Endothelial cell of umbilical vein (primary cell): ENCODE measurements at regions not wholly inside any gene's neighbourhood (a gene's known extent, or its start where the extent isn't known, plus 50 kb on each side); places are given as distances from the start of the nearest gene placed in this dataset.

ENCODE experiments used
- BruUV-seq: library from RNA; stranded (reverse); fragments of 400-500 nt; replicated peaks from 2 replicates; lab custom pipeline; 2021; lab: Mats Ljungman, UMichigan
- CTCF ChIA-PET: fragments of 300-600, 350-600 bp; sonication (Branson Sonifier 250); formaldehyde crosslinking; loops from one replicate; lab custom pipeline; 2021; ENCODE audit warnings: antibody characterized with exemption, inconsistent platforms; lab: Charles Lee
- POLR2A ChIA-PET: fragments of 300-600, 350-600 bp; sonication (Branson Sonifier 250); formaldehyde crosslinking; loops from one replicate; lab custom pipeline; 2021; ENCODE audit warnings: antibody characterized with exemption, inconsistent platforms; lab: Charles Lee
- DNase-seq: peaks from one replicate; pipeline ENCODE4 v3.0.0-alpha.2; 2011; ENCODE audit warnings: low read depth, low spot score
- FAIRE-seq: peaks from 2 replicates; lab custom pipeline; 2011; peaks lifted over from hg19 to GRCh38; lab: Jason Lieb, UNC
- H2AFZ ChIP-seq: 2 replicates; pipeline ENCODE4 v1.6.0; 2012; ENCODE audit warnings: low read depth, low read length, control low read depth, inconsistent platforms
- H3K27ac ChIP-seq: 2 replicates; pipeline ENCODE4 v1.5.1; 2011; ENCODE audit warnings: low read depth, mild to moderate bottlenecking, control low read depth, low read length, moderate library complexity; ENCODE audit not compliant: insufficient read depth
- H3K27me3 ChIP-seq, 2 experiments: 2 replicates each; pipeline versions ENCODE4 v1.6.0 to v1.6.1; 2011; ENCODE audit warnings: low read length in 2 of 2, mixed read lengths in 1 of 2; ENCODE audit not compliant: control insufficient read depth in 2 of 2, insufficient read depth in 2 of 2
- H3K36me3 ChIP-seq, 2 experiments: 2 replicates in 1 of 2; 3 replicates in 1 of 2; pipeline ENCODE4 v1.5.1; 2011; ENCODE audit warnings: low read length in 2 of 2, mild to moderate bottlenecking in 1 of 2, moderate library complexity in 1 of 2; ENCODE audit not compliant: control insufficient read depth in 2 of 2, insufficient read depth in 2 of 2; ENCODE audit errors: extremely low read depth in 1 of 2
- H3K4me1 ChIP-seq: 3 replicates; pipeline ENCODE4 v1.5.1; 2011; ENCODE audit warnings: mild to moderate bottlenecking, low read length; ENCODE audit not compliant: control insufficient read depth, insufficient read depth; ENCODE audit errors: extremely low read depth
- H3K4me2 ChIP-seq: 2 replicates; pipeline ENCODE4 v1.6.1; 2011; ENCODE audit warnings: low read length, control low read depth, mixed read lengths; ENCODE audit not compliant: insufficient read depth
- H3K4me3 ChIP-seq, 3 experiments: fragments of 200-600 bp in 1 of 3; sonication (generic), shearing (Covaris generic) in 1 of 3; replicated peaks in 1 of 3; 2 replicates each; pipeline ENCODE4 v1.5.1; 2011 to 2016; ENCODE audit warnings: control low read depth in 3 of 3, low read length in 3 of 3, mild to moderate bottlenecking in 2 of 3, inconsistent platforms in 1 of 3, low read depth in 1 of 3, moderate library complexity in 1 of 3; ENCODE audit not compliant: insufficient read depth in 1 of 3
- H3K79me2 ChIP-seq: 2 replicates; pipeline ENCODE4 v1.6.0; 2012; ENCODE audit warnings: low read length, inconsistent platforms; ENCODE audit not compliant: control insufficient read depth, insufficient read depth
- H3K9ac ChIP-seq: replicated peaks from 2 replicates; pipeline ENCODE3; 2011; ENCODE audit warnings: low read length, control low read depth; ENCODE audit not compliant: insufficient read depth; ENCODE audit errors: extremely low read depth
- H3K9me1 ChIP-seq: replicated peaks from 3 replicates; pipeline ENCODE4 v1.6.0; 2011; ENCODE audit warnings: mild to moderate bottlenecking, low read length; ENCODE audit not compliant: control insufficient read depth, insufficient read depth; ENCODE audit errors: extremely low read depth
- H3K9me3 ChIP-seq: replicated peaks from 2 replicates; pipeline ENCODE4 v1.5.1; 2012; ENCODE audit warnings: low read length, inconsistent platforms; ENCODE audit not compliant: control insufficient read depth, insufficient read depth
- H4K20me1 ChIP-seq: replicated peaks from 2 replicates; pipeline ENCODE3; 2011; ENCODE audit warnings: mild to moderate bottlenecking, low read length; ENCODE audit not compliant: control insufficient read depth, insufficient read depth; ENCODE audit errors: extremely low read depth
- CTCF ChIP-seq, 2 donors: IDR thresholded peaks; 1 replicate in 1 of 2; 2 replicates in 1 of 2; pipeline ENCODE4 v1.5.1; 2011; ENCODE audit warnings: low read length in 2 of 2, mild to moderate bottlenecking in 2 of 2, moderate library complexity in 2 of 2, control low read depth in 1 of 2, inconsistent platforms in 1 of 2, low read depth in 1 of 2; ENCODE audit not compliant: insufficient read depth in 1 of 2; ENCODE audit errors: extremely low read depth in 1 of 2
- EZH2 ChIP-seq: IDR thresholded peaks from 2 replicates; pipeline ENCODE4 v1.6.1; 2012; ENCODE audit warnings: borderline replicate concordance, low read depth, mild to moderate bottlenecking, moderate library complexity, low read length, inconsistent platforms; ENCODE audit not compliant: severe bottlenecking
- FOS ChIP-seq: IDR thresholded peaks from 2 replicates; pipeline ENCODE4 v1.6.1; 2011; ENCODE audit warnings: mild to moderate bottlenecking, low read length, moderate library complexity, borderline replicate concordance; ENCODE audit not compliant: insufficient read depth
- GATA2 ChIP-seq: IDR thresholded peaks from 2 replicates; pipeline ENCODE4 v1.7.0; 2011; ENCODE audit warnings: low read depth, mild to moderate bottlenecking, moderate library complexity, mixed read lengths, low read length; ENCODE audit not compliant: insufficient read length, insufficient read depth
- JUN ChIP-seq: IDR thresholded peaks from 2 replicates; pipeline ENCODE4 v1.6.1; 2011; ENCODE audit warnings: borderline replicate concordance, low read depth; ENCODE audit not compliant: insufficient read length, insufficient read depth
- MAX ChIP-seq: IDR thresholded peaks from 2 replicates; pipeline ENCODE4 v1.6.1; 2011; ENCODE audit not compliant: insufficient read depth, insufficient read length
- MYC ChIP-seq: IDR thresholded peaks from one replicate; pipeline ENCODE4 v1.6.1; 2011; ENCODE audit warnings: mild to moderate bottlenecking, low read depth, low read length
- POLR2A ChIP-seq: IDR thresholded peaks from 2 replicates; pipeline ENCODE4 v1.6.1; 2012; ENCODE audit warnings: low read depth, mild to moderate bottlenecking, control low read depth, low read length
- POLR2AphosphoS5 ChIP-seq: IDR thresholded peaks from 2 replicates; pipeline ENCODE4 v1.6.1; 2012; ENCODE audit warnings: low read depth, mild to moderate bottlenecking, control low read depth, low read length, moderate library complexity; ENCODE audit not compliant: insufficient read depth
- dilution Hi-C: fragments of 300-500 bp; cut with MboI; formaldehyde crosslinking; loops from one replicate; pipeline ENCODE4 v1.15.0; 2019; ENCODE audit warnings: low sequenced_read_pairs; ENCODE audit not compliant: extremely low pct_ligation_motif_present
- intact Hi-C: fragments of 100-400 bp; cut with micrococcal nuclease; formaldehyde crosslinking; loops from one replicate; pipeline ENCODE4 v1.10.0; 2022

- no peak overlapping the region for H3K27ac ChIP-seq
- H3K36me3 ChIP-seq, result no peaks in the 10 kb centered on the region
- H3K79me2 ChIP-seq, result no peaks in the 10 kb centered on the region
- H3K4me1 ChIP-seq, result no peaks in the 10 kb centered on the region
- BruUV-seq, result no TSS peak
- no peaks in the 10 kb centered on the region for H4K20me1 ChIP-seq
- H3K27me3 ChIP-seq, result no peaks in the 10 kb centered on the region
- ChIA-PET CTCF (no interaction called here), POLR2A (no interaction called here)
- TF ChIP-seq EZH2 (no peak), FOS (no peak), POLR2A (no peak), MAX (no peak), MYC (no peak), POLR2AphosphoS5 (no peak), JUN (no peak), CTCF (IDR thresholded peaks at IDR 0.05; ENCODE audit: extremely low read depth in 1 of 2, insufficient read depth in 1 of 2, low read depth in 1 of 2, low read length in 2 of 2) (no peak), GATA2 (no peak)
- no peaks in the 10 kb centered on the region for H3K9me1 ChIP-seq
- intact Hi-C loops, result no loop called here
- H3K9ac ChIP-seq, result no peak overlapping the region
- no peaks in the 10 kb centered on the region for H3K9me3 ChIP-seq
- H3K4me3 ChIP-seq, result no peak overlapping the region
- H3K4me2 ChIP-seq, result no peak overlapping the region
- DNase-seq (no peak), FAIRE-seq (no peak)
- dilution Hi-C loops, result no loop called here
- H2AFZ ChIP-seq, result no peak overlapping the region
Observed at GRCh38 chr10:81498011-81498551, 376.9 kb upstream of the NRG3 start.
